PC-9 (cell line): ENCODE measurements at regions not wholly inside any gene's neighbourhood (a gene's known extent, or its start where the extent isn't known, plus 50 kb on each side); places are given as distances from the start of the nearest gene placed in this dataset.
"Not testable (repeated sequence)": the region's sequence is repeated elsewhere in the genome, so short reads cannot be mapped to it uniquely, and the experiment has no call there.

Experiments
- EZH2 ChIP-seq: fragments of 200-600 bp; sonication (generic); IDR thresholded peaks from 2 replicates; pipeline ENCODE4 v1.8.0; 2017; ENCODE audit warnings: antibody characterized with exemption, low read depth
- TF ChIP-seq, protein P1 (sequence below): fragments of 200-600 bp; sonication (generic); conservative IDR thresholded peaks from 2 replicates; pipeline ENCODE4 v1.6.1; 2017; ENCODE audit warnings: mixed run types, antibody characterized with exemption, mild to moderate bottlenecking, moderate library complexity

DNA sequence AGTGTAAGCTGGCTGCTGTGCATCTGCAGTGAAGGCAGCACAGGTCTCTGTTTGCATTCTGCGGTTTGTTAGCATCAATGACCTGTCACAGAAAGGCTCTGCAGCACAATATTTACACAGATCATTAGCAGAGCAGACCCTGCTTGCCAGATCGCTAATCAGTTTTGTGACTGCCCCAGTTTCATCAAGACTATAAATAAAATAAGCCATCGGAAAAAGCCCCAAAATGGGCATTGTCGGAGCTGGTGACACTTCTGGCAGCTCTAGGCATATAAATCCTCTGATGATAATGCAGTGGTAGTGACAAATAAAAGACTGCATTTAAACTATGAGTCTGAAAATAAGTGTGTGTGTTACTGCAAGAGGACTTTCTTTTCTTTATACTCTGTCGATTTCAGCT, 219.1 kb upstream of the TEKT4 start:
- TF ChIP-seq, protein P1, sequence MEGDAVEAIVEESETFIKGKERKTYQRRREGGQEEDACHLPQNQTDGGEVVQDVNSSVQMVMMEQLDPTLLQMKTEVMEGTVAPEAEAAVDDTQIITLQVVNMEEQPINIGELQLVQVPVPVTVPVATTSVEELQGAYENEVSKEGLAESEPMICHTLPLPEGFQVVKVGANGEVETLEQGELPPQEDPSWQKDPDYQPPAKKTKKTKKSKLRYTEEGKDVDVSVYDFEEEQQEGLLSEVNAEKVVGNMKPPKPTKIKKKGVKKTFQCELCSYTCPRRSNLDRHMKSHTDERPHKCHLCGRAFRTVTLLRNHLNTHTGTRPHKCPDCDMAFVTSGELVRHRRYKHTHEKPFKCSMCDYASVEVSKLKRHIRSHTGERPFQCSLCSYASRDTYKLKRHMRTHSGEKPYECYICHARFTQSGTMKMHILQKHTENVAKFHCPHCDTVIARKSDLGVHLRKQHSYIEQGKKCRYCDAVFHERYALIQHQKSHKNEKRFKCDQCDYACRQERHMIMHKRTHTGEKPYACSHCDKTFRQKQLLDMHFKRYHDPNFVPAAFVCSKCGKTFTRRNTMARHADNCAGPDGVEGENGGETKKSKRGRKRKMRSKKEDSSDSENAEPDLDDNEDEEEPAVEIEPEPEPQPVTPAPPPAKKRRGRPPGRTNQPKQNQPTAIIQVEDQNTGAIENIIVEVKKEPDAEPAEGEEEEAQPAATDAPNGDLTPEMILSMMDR = not testable (repeated sequence)
- TF ChIP-seq EZH2 = not testable (repeated sequence)
